ENCODE measurements at regions not wholly inside any gene's neighbourhood (a gene's known extent, or its start where the extent isn't known, plus 50 kb on each side); places are given as distances from the start of the nearest gene placed in this dataset.

- Histone ChIP-seq H3K4me2 (ENCODE audit: insufficient read depth, low read length) (no peak overlapping the region), H3K9me1 (replicated peaks; ENCODE audit: control insufficient read depth, extremely low read depth, insufficient read depth, low read length) (no peaks in the 10 kb centered on the region), H2AFZ (ENCODE audit: low read depth, low read length) (no peak overlapping the region), H4K20me1 (replicated peaks; ENCODE audit: control insufficient read depth, extremely low read depth, insufficient read depth, low read length) (no peaks in the 10 kb centered on the region), H3K9ac (replicated peaks; ENCODE audit: extremely low read depth, insufficient read depth, low read length) (no peak overlapping the region), H3K36me3 (ENCODE audit: control insufficient read depth in 2 of 2, extremely low read depth in 1 of 2, insufficient read depth in 2 of 2, low read length in 2 of 2) (no peaks in the 10 kb centered on the region), H3K79me2 (ENCODE audit: control insufficient read depth, insufficient read depth, low read length) (no peaks in the 10 kb centered on the region), H3K27me3 (ENCODE audit: control insufficient read depth in 2 of 2, insufficient read depth in 2 of 2, low read length in 2 of 2) (peaks cover 0 to 1% of the 10 kb centered on the region in 2 experiments), H3K9me3 (replicated peaks; ENCODE audit: control insufficient read depth, insufficient read depth, low read length) (no peaks in the 10 kb centered on the region), H3K4me3 (replicated peaks in 1 of 3; ENCODE audit: insufficient read depth in 1 of 3, low read depth in 1 of 3, low read length in 3 of 3) (no peak overlapping the region), H3K4me1 (ENCODE audit: control insufficient read depth, extremely low read depth, insufficient read depth, low read length) (no peaks in the 10 kb centered on the region), H3K27ac (ENCODE audit: insufficient read depth, low read depth, low read length) (no peak overlapping the region)
- POLR2A ChIA-PET, result no interaction called here
- TF ChIP-seq POLR2AphosphoS5 (IDR thresholded peaks at IDR 0.05; ENCODE audit: insufficient read depth, low read depth, low read length) (no peak), MAX (IDR thresholded peaks at IDR 0.05; ENCODE audit: insufficient read depth, insufficient read length) (no peak), JUN (IDR thresholded peaks at IDR 0.05; ENCODE audit: borderline replicate concordance, insufficient read depth, insufficient read length, low read depth) (no peak), EZH2 (IDR thresholded peaks at IDR 0.05; ENCODE audit: borderline replicate concordance, low read depth, low read length, severe bottlenecking) (no peak), FOS (IDR thresholded peaks at IDR 0.05; ENCODE audit: borderline replicate concordance, insufficient read depth, low read length) (no peak), POLR2A (IDR thresholded peaks at IDR 0.05; ENCODE audit: low read depth, low read length) (no peak), MYC (IDR thresholded peaks at IDR 0.05; ENCODE audit: low read depth, low read length) (no peak), GATA2 (IDR thresholded peaks at IDR 0.05; ENCODE audit: insufficient read depth, insufficient read length, low read depth, low read length) (no peak)
- TF ChIP-seq, protein P1, sequence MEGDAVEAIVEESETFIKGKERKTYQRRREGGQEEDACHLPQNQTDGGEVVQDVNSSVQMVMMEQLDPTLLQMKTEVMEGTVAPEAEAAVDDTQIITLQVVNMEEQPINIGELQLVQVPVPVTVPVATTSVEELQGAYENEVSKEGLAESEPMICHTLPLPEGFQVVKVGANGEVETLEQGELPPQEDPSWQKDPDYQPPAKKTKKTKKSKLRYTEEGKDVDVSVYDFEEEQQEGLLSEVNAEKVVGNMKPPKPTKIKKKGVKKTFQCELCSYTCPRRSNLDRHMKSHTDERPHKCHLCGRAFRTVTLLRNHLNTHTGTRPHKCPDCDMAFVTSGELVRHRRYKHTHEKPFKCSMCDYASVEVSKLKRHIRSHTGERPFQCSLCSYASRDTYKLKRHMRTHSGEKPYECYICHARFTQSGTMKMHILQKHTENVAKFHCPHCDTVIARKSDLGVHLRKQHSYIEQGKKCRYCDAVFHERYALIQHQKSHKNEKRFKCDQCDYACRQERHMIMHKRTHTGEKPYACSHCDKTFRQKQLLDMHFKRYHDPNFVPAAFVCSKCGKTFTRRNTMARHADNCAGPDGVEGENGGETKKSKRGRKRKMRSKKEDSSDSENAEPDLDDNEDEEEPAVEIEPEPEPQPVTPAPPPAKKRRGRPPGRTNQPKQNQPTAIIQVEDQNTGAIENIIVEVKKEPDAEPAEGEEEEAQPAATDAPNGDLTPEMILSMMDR (IDR thresholded peaks at IDR 0.05; ENCODE audit: extremely low read depth in 1 of 2, insufficient read depth in 1 of 2, low read depth in 1 of 2, low read length in 2 of 2), result no peak
- DNase-seq (ENCODE audit: low read depth, low spot score) (no peak), FAIRE-seq (no peak)
- dilution Hi-C loops (cut with MboI; ENCODE audit: extremely low pct_ligation_motif_present, low sequenced_read_pairs), result no loop called here
- BruUV-seq (replicated peaks), result no TSS peak
- intact Hi-C loops (cut with micrococcal nuclease), result no loop called here
- CTCF ChIA-PET, result interaction anchor here (1.0 to 6.7 kb wide), 5 partner anchors 317 to 823 kb away, joined by 3 to 122 read pairs (median 4); no protein-coding TSS in a partner anchor
Measured at GRCh38 chr10:123580426-123580825, 85.7 kb upstream of the GPR26 start.
